ENCODE measurements at regions not wholly inside any gene's neighbourhood (a gene's known extent, or its start where the extent isn't known, plus 50 kb on each side); places are given as distances from the start of the nearest gene placed in this dataset.

GRCh38 chr6:138656364-138657064 lies 117.1 kb upstream of the CCDC28A start:
- ATAC-seq (no peak), DNase-seq (ENCODE audit: low spot score) (no peak), FAIRE-seq (no peak)
- ChIA-PET POLR2A (no interaction called here), CTCF (ENCODE audit: low intra/inter-chr PET ratio, low total read pairs) (no interaction called here)
- Histone ChIP-seq H3K4me2 (ENCODE audit: low read depth, low read length) (no peak overlapping the region), H2AFZ (ENCODE audit: low read length) (no peak overlapping the region), H3K36me3 (replicated peaks in 1 of 2; ENCODE audit: control insufficient read depth in 1 of 2, insufficient read depth in 2 of 2, low read length in 2 of 2) (no peaks in the 10 kb centered on the region), H3K79me2 (ENCODE audit: insufficient read depth, low read length) (no peaks in the 10 kb centered on the region), H4K20me1 (ENCODE audit: insufficient read depth, low read length) (no peaks in the 10 kb centered on the region), H3K4me3 (replicated peaks in 1 of 3; ENCODE audit: insufficient read depth in 1 of 3, low read depth in 2 of 3, low read length in 3 of 3) (no peak overlapping the region), H3K27me3 (ENCODE audit: control insufficient read depth in 1 of 2, insufficient read depth in 2 of 2, low read length in 2 of 2) (no peaks in the 10 kb centered on the region), H3K9ac (ENCODE audit: insufficient read depth, low read depth, low read length) (no peak overlapping the region), H3K9me3 (ENCODE audit: low read length) (no peaks in the 10 kb centered on the region), H3K4me1 (ENCODE audit: insufficient read depth, low read length) (no peaks in the 10 kb centered on the region), H3K27ac (ENCODE audit: extremely low read length, insufficient read depth, low read length) (no peak overlapping the region)
- intact Hi-C loops (cut with micrococcal nuclease; ENCODE audit: unreplicated experiment) (no loop called here), in situ Hi-C loops (cut with HindIII; ENCODE audit: extremely low pct_ligation_motif_present, low pct_unique_long_range_greater_than_20kb) (no loop called here)
- no peak for TF ChIP-seq MXI1 (IDR thresholded peaks at IDR 0.05; ENCODE audit: borderline replicate concordance, low read depth, low read length)
- no peak for TF ChIP-seq E2F2 (CRISPR knock-in tag; IDR thresholded peaks at IDR 0.05; ENCODE audit: borderline replicate concordance)
- no peak for TF ChIP-seq ZBTB3 (CRISPR knock-in tag; IDR thresholded peaks at IDR 0.05; ENCODE audit: borderline replicate concordance, low read depth)
- TF ChIP-seq ZNF350 (CRISPR knock-in tag; IDR thresholded peaks at IDR 0.05; ENCODE audit: borderline replicate concordance, low read depth), result no peak
- BruUV-seq (replicated peaks), result no TSS peak
- WGBS (ENCODE audit: low lambda C conversion rate), result 93% methylated on average over 7 of the region's 7 CpGs

GRCh38 chr6:138657065-138657425 lies 116.5 kb upstream of the CCDC28A start:
- in situ Hi-C loops (cut with HindIII; ENCODE audit: extremely low pct_ligation_motif_present, low pct_unique_long_range_greater_than_20kb), result no loop called here
- FAIRE-seq, result no peak

More at GRCh38 chr6:138657065-138657425, 116.5 kb upstream of the CCDC28A start:
- H2AFZ ChIP-seq (ENCODE audit: low read length), result no peak overlapping the region
- H3K36me3 ChIP-seq (replicated peaks in 1 of 2; ENCODE audit: control insufficient read depth in 1 of 2, insufficient read depth in 2 of 2, low read length in 2 of 2), result no peaks in the 10 kb centered on the region
- no peak overlapping the region for H3K9ac ChIP-seq (ENCODE audit: insufficient read depth, low read depth, low read length)
- no peak overlapping the region for H3K4me3 ChIP-seq (replicated peaks in 1 of 3; ENCODE audit: insufficient read depth in 1 of 3, low read depth in 2 of 3, low read length in 3 of 3)
- TF ChIP-seq ZNF549 (CRISPR knock-in tag; IDR thresholded peaks at IDR 0.05) (no peak), RFX3 (CRISPR knock-in tag; IDR thresholded peaks at IDR 0.05) (no peak), ZNF136 (CRISPR knock-in tag; IDR thresholded peaks at IDR 0.05; ENCODE audit: low read depth) (no peak), FUBP1 (CRISPR knock-in tag; IDR thresholded peaks at IDR 0.05; ENCODE audit: borderline replicate concordance) (no peak), JUN (CRISPR knock-in tag; IDR thresholded peaks at IDR 0.05) (no peak), ZNF563 (CRISPR knock-in tag; IDR thresholded peaks at IDR 0.05) (no peak)
- no peak overlapping the region for H3K4me2 ChIP-seq (ENCODE audit: low read depth, low read length)
- ATAC-seq, result no peak
- no peaks in the 10 kb centered on the region for H3K79me2 ChIP-seq (ENCODE audit: insufficient read depth, low read length)
- no peaks in the 10 kb centered on the region for H4K20me1 ChIP-seq (ENCODE audit: insufficient read depth, low read length)
- no peak for DNase-seq (ENCODE audit: low spot score)
- CTCF ChIA-PET (ENCODE audit: low intra/inter-chr PET ratio, low total read pairs), result no interaction called here
- H3K9me3 ChIP-seq (ENCODE audit: low read length), result no peaks in the 10 kb centered on the region
- H3K27ac ChIP-seq (ENCODE audit: extremely low read length, insufficient read depth, low read length), result no peak overlapping the region
- 76% methylated on average over 2 of the region's 2 CpGs for WGBS (ENCODE audit: low lambda C conversion rate)
- POLR2A ChIA-PET, result no interaction called here
- peaks cover under 1% of the 10 kb centered on the region; the same call in 1 of the 2 replicates for H3K4me1 ChIP-seq (ENCODE audit: insufficient read depth, low read length)
- intact Hi-C loops (cut with micrococcal nuclease; ENCODE audit: unreplicated experiment), result no loop called here
- H3K27me3 ChIP-seq (ENCODE audit: control insufficient read depth in 1 of 2, insufficient read depth in 2 of 2, low read length in 2 of 2), result no peaks in the 10 kb centered on the region
- BruUV-seq (replicated peaks), result no TSS peak
